Natural killer cell (primary cell): ENCODE measurements at regions not wholly inside any gene's neighbourhood (a gene's known extent, or its start where the extent isn't known, plus 50 kb on each side); places are given as distances from the start of the nearest gene placed in this dataset.
A peak's percentile ranks its signal among the peaks of the same experiment; 100 is the strongest.

Experiments used
- ATAC-seq, 3 donors: fragments of 150-1000 bp in 2 of 3; fragments of 200-7000 bp in 1 of 3; cut with Tn5 transposase; 1 replicate in 1 of 3; 2 replicates in 2 of 3; pipeline ENCODE4 v1.10.0; 2021; ENCODE audit warnings: mild to moderate bottlenecking in 2 of 3, moderate library complexity in 2 of 3
- DNase-seq, 2 donors: peaks; one replicate each; pipeline versions ENCODE4 v3.0.0 to v3.0.0-alpha.2; 2013 to 2021; ENCODE audit warnings: mixed read lengths in 1 of 2
- H3K27ac ChIP-seq: one replicate; pipeline ENCODE4 v1.5.1; 2013; ENCODE audit warnings: mild to moderate bottlenecking, low read length
- H3K27me3 ChIP-seq: one replicate; pipeline ENCODE4 v1.6.1; 2013; ENCODE audit warnings: low read length; ENCODE audit not compliant: control insufficient read depth, insufficient read depth
- H3K36me3 ChIP-seq: one replicate; pipeline ENCODE4 v1.6.1; 2013; ENCODE audit warnings: low read length; ENCODE audit not compliant: control insufficient read depth, insufficient read depth
- H3K4me1 ChIP-seq: one replicate; pipeline ENCODE4 v1.6.1; 2013; ENCODE audit warnings: low read length; ENCODE audit not compliant: control insufficient read depth, insufficient read depth
- H3K4me3 ChIP-seq: one replicate; pipeline ENCODE4 v1.5.1; 2013; ENCODE audit warnings: low read length
- H3K9me3 ChIP-seq: one replicate; pipeline ENCODE4 v1.6.1; 2013; ENCODE audit warnings: low read length; ENCODE audit not compliant: control insufficient read depth, insufficient read depth
- H3K27ac Mint-ChIP-seq, 2 donors: one replicate each; pipeline ENCODE4 v1.8.0; 2022; ENCODE audit warnings: mild to moderate bottlenecking in 2 of 2, mixed read lengths in 2 of 2, moderate library complexity in 1 of 2
- H3K27me3 Mint-ChIP-seq, 2 donors: one replicate each; pipeline ENCODE4 v1.8.0; 2022; ENCODE audit warnings: low read depth in 2 of 2, mixed read lengths in 2 of 2
- H3K36me3 Mint-ChIP-seq: one replicate; pipeline ENCODE4 v1.8.0; 2022; ENCODE audit warnings: mixed read lengths
- H3K4me1 Mint-ChIP-seq, 2 donors: one replicate each; pipeline ENCODE4 v1.8.0; 2022; ENCODE audit warnings: mixed read lengths in 2 of 2
- H3K4me3 Mint-ChIP-seq: one replicate; pipeline ENCODE4 v1.8.0; 2022; ENCODE audit warnings: mild to moderate bottlenecking, moderate library complexity, mixed read lengths
- H3K9me3 Mint-ChIP-seq, 2 donors: one replicate each; pipeline ENCODE4 v1.8.0; 2022; ENCODE audit warnings: mixed read lengths in 2 of 2
- CTCF ChIP-seq: fragments of 200-600 bp; IDR thresholded peaks from one replicate; pipeline ENCODE4 v1.8.0; 2022; ENCODE audit warnings: antibody characterized with exemption
- WGBS: methylation state at CpG from one replicate; pipeline ENCODE4 v1.1.7; 2013; ENCODE audit warnings: missing lambda C conversion rate; ENCODE audit not compliant: insufficient coverage; 5-methylcytosine and 5-hydroxymethylcytosine counted together
- intact Hi-C: fragments of 100-400 bp; cut with micrococcal nuclease; formaldehyde crosslinking; loops from one replicate; pipeline ENCODE4 v1.14.2; 2022

GRCh38 chr22:46068593-46069491 lies 81.5 kb upstream of the PPARA start:
- DNase-seq: no peak
- Histone ChIP-seq H3K27me3 (no peaks in the 10 kb centered on the region), H3K36me3 (no peaks in the 10 kb centered on the region), H3K4me1 (peaks cover 32% of the 10 kb centered on the region), H3K4me3 (peak overlapping the region; percentile 66), H3K9me3 (no peaks in the 10 kb centered on the region), H3K27ac (peak overlapping the region; percentile 89)
- intact Hi-C loops: no loop called here
- Mint-ChIP-seq H3K9me3 (no peaks in the 10 kb centered on the region), H3K4me1 (peaks cover 42 to 48% of the 10 kb centered on the region in 2 donors), H3K27me3 (no peaks in the 10 kb centered on the region), H3K27ac (peak overlapping the region; percentile 86 to 91), H3K36me3 (no peaks in the 10 kb centered on the region), H3K4me3 (peak overlapping the region; percentile 88)
- no peak for TF ChIP-seq CTCF
- ATAC-seq: no peak
- 21% methylated on average over 7 of the region's 14 CpGs for WGBS

- DNase-seq: peak in 1 of 2 donors; percentile 38
- H3K4me1 ChIP-seq: peaks cover 40% of the 10 kb centered on the region
- peak overlapping the region; percentile 89 for H3K27ac ChIP-seq
- H3K27me3 Mint-ChIP-seq: no peaks in the 10 kb centered on the region
- ATAC-seq: peak in 2 of 3 donors; percentile 10 to 25
- no peaks in the 10 kb centered on the region for H3K36me3 ChIP-seq
- H3K36me3 Mint-ChIP-seq: no peaks in the 10 kb centered on the region
- H3K9me3 Mint-ChIP-seq: no peaks in the 10 kb centered on the region
- TF ChIP-seq CTCF: no peak
- H3K9me3 ChIP-seq: no peaks in the 10 kb centered on the region
- H3K27ac Mint-ChIP-seq: peak overlapping the region; percentile 86 to 91
- peaks cover 44 to 50% of the 10 kb centered on the region in 2 donors for H3K4me1 Mint-ChIP-seq
- intact Hi-C loops: loop anchor here (5.0 kb wide), 2 partner anchors 32 to 62 kb away; no protein-coding TSS in a partner anchor
- H3K4me3 ChIP-seq: peak overlapping the region; percentile 66
- peak overlapping the region; percentile 88 for H3K4me3 Mint-ChIP-seq
- H3K27me3 ChIP-seq: no peaks in the 10 kb centered on the region
- WGBS: 15% methylated on average over 22 of the region's 24 CpGs
Observed at GRCh38 chr22:46069521-46070214, 80.7 kb upstream of the PPARA start.

GRCh38 chr22:46070215-46070802 lies 80.0 kb upstream of the PPARA start:
- Mint-ChIP-seq H3K4me1 (peaks cover 44 to 45% of the 10 kb centered on the region in 2 donors), H3K27ac (peak overlapping the region; percentile 86 to 91), H3K4me3 (peak overlapping the region; percentile 88), H3K9me3 (no peaks in the 10 kb centered on the region), H3K27me3 (no peaks in the 10 kb centered on the region), H3K36me3 (no peaks in the 10 kb centered on the region)
- WGBS: under 1% methylated on average over 57 of the region's 57 CpGs
- ATAC-seq (peak; percentile 8 to 33 (median 20)), DNase-seq (peak in 1 of 2 donors; percentile 38)
- peak overlapping the region; percentile 66 for H3K4me3 ChIP-seq
- no peaks in the 10 kb centered on the region for H3K36me3 ChIP-seq
- peak overlapping the region; percentile 89 for H3K27ac ChIP-seq
- H3K4me1 ChIP-seq: peaks cover 46% of the 10 kb centered on the region
- no peaks in the 10 kb centered on the region for H3K27me3 ChIP-seq
- TF ChIP-seq CTCF: no peak
- no peaks in the 10 kb centered on the region for H3K9me3 ChIP-seq
- intact Hi-C loops: loop anchor here (5.0 kb wide), 2 partner anchors 33 to 63 kb away; no protein-coding TSS in a partner anchor
